D341Med (cell line): ENCODE measurements at regions not wholly inside any gene's neighbourhood (a gene's known extent, or its start where the extent isn't known, plus 50 kb on each side); places are given as distances from the start of the nearest gene placed in this dataset.

Experiments used
- DNase-seq: peaks from one replicate; pipeline ENCODE4 v3.0.0; 2012; ENCODE audit warnings: low spot score

DNA sequence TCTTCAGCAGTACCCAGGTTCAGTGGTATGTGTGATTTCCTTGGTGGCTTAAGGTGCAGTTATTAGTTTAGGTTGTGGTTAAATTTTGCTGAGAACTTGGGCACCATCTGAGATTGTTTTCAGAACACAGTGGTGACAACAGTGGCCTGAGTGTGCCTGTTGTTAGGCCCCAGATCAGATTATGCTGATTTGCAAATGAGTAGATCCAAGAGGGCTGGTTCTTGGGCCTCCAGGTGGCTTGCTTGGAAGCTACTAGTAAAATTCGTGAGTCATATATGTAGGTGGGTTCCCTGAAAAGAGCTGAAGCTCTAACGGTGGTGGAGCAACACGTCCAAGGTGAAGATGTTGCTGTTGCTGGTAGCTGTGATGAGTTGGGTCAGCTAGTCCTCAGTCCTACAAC lies 2619.6 kb downstream of the PCDH7 start:
- no peak for DNase-seq

DNA sequence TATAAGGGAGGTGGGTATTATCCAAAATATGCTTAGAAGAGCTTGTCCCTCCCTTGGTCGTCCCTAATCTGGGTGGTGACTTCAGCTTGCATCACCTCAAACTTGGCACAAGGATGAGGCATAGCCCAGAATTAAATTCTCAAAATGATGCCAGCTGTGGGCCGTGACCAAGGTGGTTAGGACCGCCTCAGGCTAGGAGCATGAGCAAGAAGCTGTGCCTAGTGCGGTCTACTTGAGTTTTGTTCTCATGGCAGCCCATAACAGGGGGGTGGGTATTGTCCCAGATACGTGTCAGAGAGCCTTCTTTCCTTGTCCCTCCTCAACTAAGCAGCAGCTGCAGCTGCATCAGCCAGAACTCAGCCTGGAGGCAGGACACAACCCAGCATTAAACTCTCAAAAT lies 2620.0 kb downstream of the PCDH7 start:
- no peak for DNase-seq

DNA sequence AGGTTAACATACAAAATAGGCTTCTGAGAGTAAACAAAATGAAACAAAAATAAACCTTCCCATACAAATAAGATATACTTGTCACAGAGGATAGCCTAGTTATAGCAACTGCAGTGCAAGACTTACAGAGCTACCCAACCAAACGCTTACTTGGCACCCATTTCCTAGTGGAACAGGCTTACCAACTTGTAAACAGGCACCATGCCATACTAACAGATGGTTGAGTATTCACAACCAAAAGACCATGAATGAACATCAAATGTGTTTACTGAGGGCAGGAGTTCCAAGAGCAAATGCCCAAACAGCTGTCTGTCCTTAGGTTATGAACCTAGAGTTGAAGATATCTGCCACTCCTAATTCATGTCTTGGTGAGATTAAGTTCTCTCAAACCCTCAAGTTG lies 2629.2 kb downstream of the PCDH7 start:
- DNase-seq: no peak

- DNase-seq: no peak
Observed at GRCh38 chr4:33357121-33357520, 2637.0 kb downstream of the PCDH7 start.

GRCh38 chr4:33369446-33369845 lies 2649.3 kb downstream of the PCDH7 start:
- DNase-seq: no peak

- no peak for DNase-seq
Observed at GRCh38 chr4:33381816-33382215, 2661.6 kb downstream of the PCDH7 start.

- DNase-seq: no peak
Observed at GRCh38 chr4:33386764-33387163, 2666.6 kb downstream of the PCDH7 start.

GRCh38 chr4:33390976-33391375 lies 2670.8 kb downstream of the PCDH7 start:
- DNase-seq: no peak

DNA sequence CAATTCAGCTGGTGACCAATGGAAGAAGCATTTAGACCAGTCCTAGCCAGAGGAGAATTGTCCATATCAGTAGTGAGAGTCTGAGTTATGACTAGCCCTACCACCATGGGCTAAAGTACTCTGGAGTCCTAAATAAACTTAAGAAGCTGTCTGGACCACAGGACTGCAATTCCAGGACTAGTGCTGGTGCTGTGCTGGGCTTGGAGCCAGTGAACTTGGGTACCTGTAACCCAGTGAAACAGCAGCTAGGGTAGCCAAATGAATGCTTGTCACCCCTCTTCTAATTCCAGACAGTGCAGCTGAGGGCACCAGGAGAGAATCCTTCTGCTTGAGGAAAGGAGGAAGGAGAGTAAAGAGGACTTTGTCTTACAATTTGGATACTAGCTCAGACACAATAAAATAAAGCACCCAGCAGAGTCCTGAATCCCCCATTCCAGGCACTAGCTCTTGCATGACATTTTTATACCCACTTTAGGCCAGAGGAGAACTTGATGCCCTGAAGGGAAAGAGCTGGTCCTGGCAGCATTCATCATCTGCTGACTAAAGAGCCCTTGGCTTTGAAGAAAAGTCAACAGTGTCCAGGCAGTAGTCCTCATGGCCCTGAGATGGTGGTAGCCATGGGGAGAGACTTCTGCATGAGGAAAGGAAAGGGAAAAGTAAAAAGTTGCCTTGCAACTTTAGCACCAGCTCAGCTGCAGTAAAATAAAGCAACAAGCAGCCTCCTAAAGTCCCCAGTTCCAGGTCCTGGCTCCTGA lies 2675.7 kb downstream of the PCDH7 start:
- no peak for DNase-seq

DNA sequence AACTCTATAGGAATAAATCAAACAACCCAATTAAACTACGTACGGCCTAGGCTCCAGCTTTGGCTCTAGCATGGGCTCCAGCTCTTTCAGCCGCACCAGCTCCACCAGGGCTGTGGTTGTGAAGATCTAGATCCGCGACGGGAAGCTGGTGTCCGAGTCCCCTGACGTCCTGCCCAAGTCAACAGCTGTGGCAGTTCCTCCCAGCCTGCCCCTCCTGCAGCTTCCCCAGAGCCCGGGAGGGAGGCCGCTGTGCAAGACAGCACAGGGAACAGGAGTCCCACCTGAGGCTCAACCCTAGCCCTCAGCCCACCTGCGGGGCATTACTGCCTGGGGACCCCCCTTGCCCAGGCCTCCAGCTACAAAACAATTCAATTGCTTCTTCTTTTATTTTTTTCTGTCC lies 2680.3 kb downstream of the PCDH7 start:
- peak; percentile 17 for DNase-seq

DNA sequence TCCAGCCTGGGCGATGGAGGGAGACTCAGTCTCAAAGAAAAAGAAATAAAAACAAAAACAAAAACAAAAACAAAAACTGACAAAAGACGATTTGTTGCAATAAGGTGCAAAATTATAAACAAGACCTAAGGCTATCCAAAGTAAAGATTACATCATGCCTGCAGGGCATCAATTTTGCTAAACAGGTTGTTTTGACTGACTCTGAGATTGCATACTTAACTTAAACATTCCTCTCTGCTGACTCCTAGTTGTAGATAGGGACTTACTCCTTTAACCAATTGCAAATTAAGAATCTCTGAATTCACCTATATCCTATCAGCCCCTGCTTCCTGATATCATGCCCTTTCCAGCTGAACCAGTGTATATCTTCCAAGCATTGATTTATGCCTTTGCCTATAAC lies 2687.3 kb downstream of the PCDH7 start:
- DNase-seq: no peak

- DNase-seq: no peak
Observed at GRCh38 chr4:33411182-33411581, 2691.0 kb downstream of the PCDH7 start.

DNA sequence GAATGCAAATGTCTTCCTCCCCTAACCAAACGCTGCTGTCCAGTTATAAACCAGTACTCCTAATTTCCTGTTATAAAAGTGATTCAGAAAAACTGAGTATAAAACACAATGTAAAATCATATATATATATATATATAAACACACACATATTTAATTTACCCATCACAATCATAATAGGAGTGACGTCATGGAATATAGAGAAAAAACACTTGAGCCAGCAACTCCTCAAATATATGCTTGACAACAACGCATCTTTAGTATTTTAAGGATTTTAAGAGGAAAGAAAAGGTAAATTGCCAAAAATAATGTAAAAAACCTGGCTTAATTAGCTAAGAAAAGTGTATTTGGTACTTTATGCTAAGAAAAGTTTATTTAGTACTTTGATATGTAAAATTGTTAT lies 2701.7 kb downstream of the PCDH7 start:
- no peak for DNase-seq

GRCh38 chr4:33422656-33423055 lies 2702.5 kb downstream of the PCDH7 start:
- DNase-seq: no peak

DNA sequence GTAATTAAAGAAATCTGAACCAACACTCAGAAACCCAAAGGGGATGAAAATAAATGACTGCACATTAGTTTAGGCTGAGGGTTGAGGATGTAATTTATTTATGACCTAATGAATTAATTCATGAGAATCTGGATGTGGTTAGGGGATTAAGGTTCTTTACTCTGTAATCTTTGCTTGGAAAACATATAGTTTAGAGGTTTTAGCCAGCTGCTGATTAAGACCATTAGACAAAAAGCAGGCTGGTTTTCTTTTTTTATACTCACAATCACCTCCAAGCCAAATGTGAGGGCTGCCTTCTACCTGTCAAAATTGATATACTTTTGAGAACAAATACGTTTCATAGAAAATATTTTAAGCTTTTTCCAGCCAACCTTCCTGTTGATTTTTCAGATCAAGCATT lies 2705.8 kb downstream of the PCDH7 start:
- DNase-seq: peak; percentile 21

- DNase-seq: no peak
Observed at GRCh38 chr4:33427676-33428075, 2707.5 kb downstream of the PCDH7 start.

- DNase-seq: no peak
Observed at GRCh38 chr4:33429971-33430370, 2709.8 kb downstream of the PCDH7 start.

- DNase-seq: no peak
Observed at GRCh38 chr4:33437406-33437805, 2717.2 kb downstream of the PCDH7 start.

- DNase-seq: no peak
Observed at GRCh38 chr4:33446953-33447352, 2726.8 kb downstream of the PCDH7 start.

DNA sequence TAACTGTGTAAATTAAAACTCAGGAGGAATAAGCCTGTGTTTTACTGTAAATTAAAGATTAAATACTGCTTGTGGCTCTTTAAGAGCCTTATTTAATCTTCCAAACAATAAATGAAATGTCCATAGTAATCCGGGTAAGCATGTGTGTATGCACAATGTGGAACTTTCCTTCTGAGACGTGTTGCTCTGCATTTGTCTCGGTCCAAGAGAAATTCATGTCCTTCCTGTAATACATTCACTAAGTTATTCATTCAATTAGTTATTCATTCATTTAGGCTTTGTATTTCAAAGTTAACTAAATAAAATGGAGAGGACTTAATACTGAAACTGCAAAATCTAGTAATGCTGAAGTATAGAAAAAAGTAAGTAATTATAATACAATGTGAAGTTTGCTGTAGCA lies 2728.8 kb downstream of the PCDH7 start:
- DNase-seq: no peak

DNA sequence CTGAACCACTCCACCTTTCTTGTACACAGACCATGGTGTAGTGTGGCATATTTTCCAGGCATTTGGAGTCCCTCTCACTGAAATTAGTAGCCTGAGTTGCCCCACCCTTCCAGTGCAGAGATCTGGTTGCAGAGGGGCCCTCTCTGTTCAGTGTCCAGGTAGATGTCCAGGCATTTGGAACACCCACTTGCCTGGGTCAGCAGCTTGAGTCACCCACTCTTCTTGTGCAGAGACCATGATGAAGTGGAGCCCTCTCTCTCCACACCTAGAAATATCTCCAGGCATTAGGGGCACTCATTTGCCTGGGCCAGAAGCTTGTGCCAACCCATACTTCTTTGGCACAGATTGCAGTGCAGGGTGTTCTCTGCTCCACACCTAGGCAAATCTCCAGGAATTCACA lies 2733.3 kb downstream of the PCDH7 start:
- DNase-seq: no peak

DNA sequence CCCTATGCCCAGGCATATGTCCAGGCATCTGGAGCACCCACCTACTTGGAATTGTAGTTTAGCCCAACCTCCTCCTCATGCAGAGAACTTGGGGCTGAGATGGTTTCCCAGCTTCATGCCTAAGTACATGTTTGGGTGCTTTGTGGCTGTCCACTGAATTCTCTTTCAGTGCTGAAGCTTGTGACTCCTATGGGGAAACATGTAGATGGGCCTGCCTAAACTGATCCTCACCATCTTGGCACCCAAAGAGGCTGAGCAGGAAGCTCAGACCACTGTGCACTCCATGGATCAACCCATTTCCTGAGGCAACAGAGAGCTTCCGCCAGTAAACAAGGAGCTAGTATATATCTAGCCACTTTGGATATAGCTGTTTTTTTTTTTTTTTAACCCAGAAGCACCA lies 2733.7 kb downstream of the PCDH7 start:
- no peak for DNase-seq

DNA sequence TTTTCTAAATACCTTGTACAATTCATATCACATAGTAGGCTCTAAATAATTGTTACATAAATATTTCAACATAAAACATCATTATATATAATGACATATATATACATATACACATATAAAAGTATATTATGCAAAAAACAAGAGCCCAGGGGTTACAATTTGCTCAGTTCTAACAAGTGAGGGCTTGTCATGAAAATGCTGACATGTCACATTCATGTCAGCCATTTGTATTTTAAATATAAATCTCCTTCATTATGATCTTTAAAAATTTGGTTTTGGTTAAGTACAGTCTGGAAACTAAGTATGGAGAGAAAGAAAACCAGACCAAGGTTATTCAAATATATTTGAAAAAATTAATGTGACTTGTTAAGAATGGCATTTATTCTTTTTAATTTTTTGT lies 2745.4 kb downstream of the PCDH7 start:
- no peak for DNase-seq

DNA sequence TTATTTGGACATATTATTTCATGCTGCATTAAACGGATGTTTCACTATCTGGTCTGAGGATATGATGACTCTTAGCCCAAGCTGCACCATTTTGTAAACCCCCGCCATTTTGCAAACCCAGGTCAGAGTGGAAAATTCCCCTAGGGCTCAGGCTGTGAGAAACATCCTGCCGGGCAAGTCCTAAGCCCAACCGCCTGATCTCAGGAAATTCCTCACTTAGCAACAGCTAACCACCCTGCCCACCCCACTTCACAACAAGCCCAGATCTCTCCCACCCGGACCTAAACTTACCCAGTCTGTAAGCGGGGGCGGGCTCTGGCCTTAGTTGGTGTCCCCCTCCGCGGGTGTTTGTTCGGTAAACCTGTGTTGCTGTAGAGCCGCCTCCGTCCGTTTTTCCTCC lies 2747.1 kb downstream of the PCDH7 start:
- no peak for DNase-seq

DNA sequence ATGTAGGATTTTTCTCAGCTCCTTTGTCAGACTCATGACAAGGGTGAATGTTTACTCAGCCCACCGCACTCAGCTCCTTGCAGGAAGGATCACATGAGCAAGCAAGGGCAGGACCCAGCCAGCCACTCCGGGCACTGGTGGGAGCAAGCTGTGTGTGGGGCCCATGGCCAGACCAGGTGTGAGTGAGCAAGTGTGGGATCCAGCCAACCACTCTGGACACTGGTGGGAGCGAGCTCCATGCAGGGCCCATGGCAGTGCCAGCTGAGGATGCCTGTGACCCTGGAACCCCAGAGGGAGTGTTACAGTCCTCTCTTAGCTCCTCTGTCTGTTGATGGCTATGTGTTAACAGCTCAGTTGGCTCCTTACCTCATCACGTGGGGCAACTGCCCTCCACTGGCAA lies 2750.6 kb downstream of the PCDH7 start:
- DNase-seq: no peak
